A549 (cell line): ENCODE measurements at regions not wholly inside any gene's neighbourhood (a gene's known extent, or its start where the extent isn't known, plus 50 kb on each side); places are given as distances from the start of the nearest gene placed in this dataset.

Source experiments
- ATAC-seq, 2 experiments: fragments of 200-7000 bp in 1 of 2; fragments of >200 bp in 1 of 2; cut with Nextera tagmentation in 1 of 2; cut with Tn5 transposase in 1 of 2; 3 replicates each; pipeline versions ENCODE4 v1.8.0 to v1.9.1; 2018 to 2020; ENCODE audit warnings: mild to moderate bottlenecking in 1 of 2, moderate library complexity in 1 of 2
- CTCF ChIA-PET: fragments of 300-600 bp; sonication (Branson Sonifier 250); formaldehyde crosslinking; extraction: SDS; loops from one replicate; lab custom pipeline; 2021; ENCODE audit warnings: antibody characterized with exemption, inconsistent platforms; lab: Yijun Ruan, JAX
- POLR2A ChIA-PET: fragments of 350-600 bp; formaldehyde crosslinking; extraction: SDS; loops from one replicate; lab custom pipeline; 2021; ENCODE audit warnings: antibody characterized with exemption, inconsistent platforms; lab: Yijun Ruan, JAX
- DNase-seq, 2 experiments: peaks; one replicate each; pipeline versions ENCODE4 v3.0.0 to v3.0.0-alpha.2; 2011 to 2016; ENCODE audit warnings: low read depth in 1 of 2, low spot score in 1 of 2
- FAIRE-seq: peaks from 2 replicates; lab custom pipeline; 2011; peaks lifted over from hg19 to GRCh38; lab: Jason Lieb, UNC
- H3K27ac ChIP-seq, 2 experiments: fragments of >200 bp; sonication (Bioruptor Twin); formaldehyde crosslinking; 3 replicates each; pipeline ENCODE4 v1.5.1; 2016 to 2017
- H3K4me1 ChIP-seq: fragments of >200 bp; sonication (Bioruptor Twin); formaldehyde crosslinking; 3 replicates; pipeline ENCODE4 v1.6.1; 2016
- H3K4me2 ChIP-seq: fragments of >200 bp; sonication (Bioruptor Twin); formaldehyde crosslinking; 3 replicates; pipeline ENCODE4 v1.6.1; 2016
- H3K4me3 ChIP-seq: fragments of >200 bp; sonication (Bioruptor Twin); formaldehyde crosslinking; 3 replicates; pipeline ENCODE4 v1.5.1; 2016
- H3K9me3 ChIP-seq: fragments of >200 bp; sonication (Bioruptor Twin); formaldehyde crosslinking; 3 replicates; pipeline ENCODE4 v1.6.1; 2016
- BCL3 ChIP-seq: fragments of >200 bp; sonication (Bioruptor Twin); formaldehyde crosslinking; IDR thresholded peaks from 3 replicates; pipeline ENCODE4 v1.6.1; 2016
- CBX8 ChIP-seq: fragments of 200-600 bp; sonication (generic); IDR thresholded peaks from 2 replicates; pipeline ENCODE4 v1.6.1; 2016
- CHD4 ChIP-seq: fragments of 200-600 bp; sonication (generic); IDR thresholded peaks from 2 replicates; pipeline ENCODE4 v1.6.1; 2016; ENCODE audit warnings: antibody characterized with exemption, mild to moderate bottlenecking, borderline replicate concordance
- ESRRA ChIP-seq: fragments of 150-350 bp; IDR thresholded peaks from 2 replicates; pipeline ENCODE4 v1.6.1; 2014; ENCODE audit warnings: mild to moderate bottlenecking, low read length, borderline replicate concordance
- GATA3 ChIP-seq: IDR thresholded peaks from 2 replicates; pipeline ENCODE4 v1.6.1; 2012; ENCODE audit warnings: borderline replicate concordance
- HDAC2 ChIP-seq: fragments of 200-600 bp; sonication (generic); IDR thresholded peaks from 2 replicates; pipeline ENCODE4 v1.6.1; 2016
- HEYL ChIP-seq: fragments of 250-450 bp; sonication (Bioruptor Pico); IDR thresholded peaks from 2 replicates; pipeline ENCODE4 v1.8.0; 2021; ENCODE audit warnings: mild to moderate bottlenecking, moderate library complexity
- HOXA7 ChIP-seq: fragments of 250-450 bp; sonication (Bioruptor Pico); IDR thresholded peaks from 2 replicates; pipeline ENCODE4 v1.5.0; 2020; ENCODE audit warnings: mild to moderate bottlenecking, moderate library complexity
- HOXB13 ChIP-seq: fragments of 250-450 bp; sonication (Bioruptor Pico); IDR thresholded peaks from 2 replicates; pipeline ENCODE4 v1.5.0; 2020; ENCODE audit warnings: low read depth, mild to moderate bottlenecking, moderate library complexity
- HOXB5 ChIP-seq: fragments of 250-450 bp; sonication (Bioruptor Pico); IDR thresholded peaks from 2 replicates; pipeline ENCODE4 v1.5.0; 2020; ENCODE audit warnings: mild to moderate bottlenecking, moderate library complexity
- KDM5A ChIP-seq: fragments of 200-600 bp; sonication (generic); IDR thresholded peaks from 2 replicates; pipeline ENCODE4 v1.6.1; 2016; ENCODE audit warnings: antibody characterized with exemption, mild to moderate bottlenecking
- MAFK ChIP-seq: fragments of 450-650 bp; IDR thresholded peaks from 2 replicates; pipeline ENCODE4 v1.6.1; 2014; ENCODE audit not compliant: partially characterized antibody
- NR3C1 ChIP-seq: fragments of >200 bp; sonication (Bioruptor Twin); formaldehyde crosslinking; IDR thresholded peaks from 3 replicates; pipeline ENCODE4 v1.6.1; 2017
- PBX3 ChIP-seq: IDR thresholded peaks from 2 replicates; pipeline ENCODE4 v1.6.1; 2012
- POLR2AphosphoS2 ChIP-seq: conservative IDR thresholded peaks from 2 replicates; pipeline ENCODE4 v1.6.1; 2012; ENCODE audit warnings: low read length, improper control_type of control experiment, inconsistent platforms
- RAD21 ChIP-seq, 2 experiments: fragments of >200 bp in 1 of 2; sonication (Bioruptor Twin) in 1 of 2; formaldehyde crosslinking in 1 of 2; IDR thresholded peaks in 1 of 2; conservative IDR thresholded peaks in 1 of 2; 2 replicates in 1 of 2; 3 replicates in 1 of 2; pipeline ENCODE4 v1.6.1; 2012 to 2018; ENCODE audit warnings: inconsistent platforms in 1 of 2
- RARB ChIP-seq: fragments of 250-450 bp; sonication (Bioruptor Pico); IDR thresholded peaks from 2 replicates; pipeline ENCODE4 v1.8.0; 2021; ENCODE audit warnings: mild to moderate bottlenecking, moderate library complexity
- RFX5 ChIP-seq: fragments of 450-650 bp; IDR thresholded peaks from 2 replicates; pipeline ENCODE4 v1.7.1; 2014; ENCODE audit warnings: antibody characterized with exemption, mild to moderate bottlenecking, moderate library complexity
- SREBF2 ChIP-seq: fragments of 450-650 bp; IDR thresholded peaks from 2 replicates; pipeline ENCODE4 v1.6.1; 2014; ENCODE audit warnings: mild to moderate bottlenecking, moderate library complexity
- USF2 ChIP-seq: fragments of 450-650 bp; IDR thresholded peaks from 2 replicates; pipeline ENCODE4 v1.6.1; 2014; ENCODE audit warnings: antibody characterized with exemption
- ZFP36 ChIP-seq: fragments of 450-650 bp; IDR thresholded peaks from 2 replicates; pipeline ENCODE4 v1.6.1; 2014; ENCODE audit warnings: borderline replicate concordance; ENCODE audit not compliant: partially characterized antibody
- ZSCAN20 ChIP-seq: fragments of 250-450 bp; sonication (Bioruptor Pico); IDR thresholded peaks from 2 replicates; pipeline ENCODE4 v1.8.0; 2022; ENCODE audit warnings: mild to moderate bottlenecking, moderate library complexity
- WGBS: methylation state at CpG from one replicate; pipeline ENCODE4 v1.1.6; 2017; ENCODE audit errors: missing lambda C conversion rate; 5-methylcytosine and 5-hydroxymethylcytosine counted together

GRCh38 chr10:47055386-47056246 is 144.4 kb downstream of the PTPN20 start:
- H3K27ac ChIP-seq, result no peak overlapping the region
- FAIRE-seq, result no peak
- WGBS, result 32% methylated on average over 8 of the region's 10 CpGs
- no peak for TF ChIP-seq POLR2AphosphoS2
- no peak for TF ChIP-seq HOXA7 (CRISPR knock-in tag)
- TF ChIP-seq ZFP36, result no peak
- ChIA-PET CTCF (interaction anchor here (0.9 to 1.8 kb wide), 4 partner anchors 8 to 257 kb away, joined by 4 to 6 read pairs (median 5); no protein-coding TSS in a partner anchor), POLR2A (no interaction called here)
- no peak overlapping the region for H3K4me2 ChIP-seq
- DNase-seq, result no peak
- ATAC-seq, result no peak
- no peak overlapping the region for H3K4me3 ChIP-seq
- no peaks in the 10 kb centered on the region for H3K9me3 ChIP-seq
- no peaks in the 10 kb centered on the region for H3K4me1 ChIP-seq

- TF ChIP-seq PBX3, result no peak
- TF ChIP-seq SREBF2, result no peak
- no peak for TF ChIP-seq KDM5A
- no peak for TF ChIP-seq ZFP36
- no peak for TF ChIP-seq RARB (CRISPR knock-in tag)
- TF ChIP-seq CBX8, result no peak
- TF ChIP-seq RFX5, result no peak
- no peak for TF ChIP-seq BCL3
- TF ChIP-seq ZSCAN20 (CRISPR knock-in tag), result no peak
- TF ChIP-seq HEYL (CRISPR knock-in tag), result no peak
- ATAC-seq (no peak), FAIRE-seq (no peak), DNase-seq (no peak)
- Histone ChIP-seq H3K9me3 (no peaks in the 10 kb centered on the region), H3K4me1 (no peaks in the 10 kb centered on the region), H3K4me3 (no peak overlapping the region), H3K4me2 (no peak overlapping the region), H3K27ac (no peak overlapping the region)
- ChIA-PET POLR2A (no interaction called here), CTCF (interaction anchor here (0.9 to 1.8 kb wide), 3 partner anchors 9 to 256 kb away, joined by 4 to 5 read pairs (median 5); no protein-coding TSS in a partner anchor)
- 56% methylated on average over 1 of the region's 1 CpG for WGBS
These were observed 145.0 kb downstream of the PTPN20 start for GRCh38 chr10:47056247-47056510.

GRCh38 chr10:47057471-47057870 is 146.2 kb downstream of the PTPN20 start:
- H3K27ac ChIP-seq, result no peak overlapping the region
- ChIA-PET POLR2A (no interaction called here), CTCF (interaction anchor here (1.0 kb wide), 1 partner anchor 10 kb away, joined by 3 read pairs; no protein-coding TSS in a partner anchor)
- no peak overlapping the region for H3K4me2 ChIP-seq
- no peak for FAIRE-seq
- H3K4me3 ChIP-seq, result no peak overlapping the region
- no peak for ATAC-seq
- 19% methylated on average over 6 of the region's 6 CpGs for WGBS
- no peak for DNase-seq
- no peaks in the 10 kb centered on the region for H3K9me3 ChIP-seq
- H3K4me1 ChIP-seq, result no peaks in the 10 kb centered on the region
- no peak for TF ChIP-seq HDAC2
- no peak for TF ChIP-seq MAFK
- no peak for TF ChIP-seq CHD4
- no peak for TF ChIP-seq POLR2AphosphoS2
- TF ChIP-seq BCL3, result no peak
- no peak for TF ChIP-seq HOXB5 (CRISPR knock-in tag)
- no peak for TF ChIP-seq HOXA7 (CRISPR knock-in tag)
- TF ChIP-seq GATA3, result no peak
- TF ChIP-seq HEYL (CRISPR knock-in tag), result no peak
- TF ChIP-seq NR3C1, result no peak
- no peak for TF ChIP-seq ESRRA
- TF ChIP-seq HOXB13 (CRISPR knock-in tag), result no peak
- TF ChIP-seq USF2, result no peak
- no peak for TF ChIP-seq RAD21 (conservative IDR thresholded peaks at IDR 0.05 in 1 of 2, IDR thresholded peaks at IDR 0.05 in 1 of 2)
